Loucy (cell line): ENCODE measurements at regions not wholly inside any gene's neighbourhood (a gene's known extent, or its start where the extent isn't known, plus 50 kb on each side); places are given as distances from the start of the nearest gene placed in this dataset.

Experiments
- H2AFZ ChIP-seq: fragments of 200-600 bp; sonication (generic); 2 replicates; pipeline ENCODE4 v1.6.0; 2016; ENCODE audit warnings: antibody characterized with exemption, mild to moderate bottlenecking, low read length, moderate library complexity
- H3F3A ChIP-seq: fragments of 200-600 bp; 2 replicates; pipeline ENCODE4 v1.6.0; 2016; ENCODE audit warnings: antibody characterized with exemption, low read depth, mild to moderate bottlenecking
- H3K27me3 ChIP-seq: fragments of 200-600 bp; sonication (generic); 2 replicates; pipeline ENCODE4 v1.6.1; 2014; ENCODE audit warnings: low read length, mild to moderate bottlenecking; ENCODE audit not compliant: insufficient read depth, poor library complexity, severe bottlenecking
- H3K36me3 ChIP-seq: fragments of 200-600 bp; sonication (generic); 2 replicates; pipeline ENCODE4 v1.6.1; 2016; ENCODE audit warnings: low read length; ENCODE audit not compliant: insufficient read depth
- H3K4me1 ChIP-seq: fragments of 200-600 bp; sonication (generic); 2 replicates; pipeline ENCODE4 v1.5.1; 2014; ENCODE audit warnings: low read length, mild to moderate bottlenecking; ENCODE audit not compliant: insufficient read depth, poor library complexity, severe bottlenecking
- H3K4me2 ChIP-seq: fragments of 200-600 bp; sonication (generic); 2 replicates; pipeline ENCODE4 v1.6.0; 2014; ENCODE audit warnings: antibody characterized with exemption, low read length, low read depth, mild to moderate bottlenecking; ENCODE audit not compliant: poor library complexity, severe bottlenecking
- H3K4me3 ChIP-seq: fragments of 200-600 bp; sonication (generic); 2 replicates; pipeline ENCODE4 v1.5.1; 2014; ENCODE audit warnings: low read length, mild to moderate bottlenecking, mixed read lengths; ENCODE audit not compliant: poor library complexity, severe bottlenecking
- H3K79me2 ChIP-seq: fragments of 200-600 bp; sonication (generic); 2 replicates; pipeline ENCODE4 v1.6.1; 2014; ENCODE audit warnings: low read length; ENCODE audit not compliant: insufficient read depth
- H3K9ac ChIP-seq: fragments of 200-600 bp; sonication (generic); 2 replicates; pipeline ENCODE4 v1.6.0; 2014; ENCODE audit warnings: mild to moderate bottlenecking, low read depth, low read length, moderate library complexity; ENCODE audit not compliant: poor library complexity, severe bottlenecking
- H3K9me2 ChIP-seq: fragments of 200-600 bp; sonication (generic); replicated peaks from 2 replicates; pipeline ENCODE4 v1.6.1; 2016; ENCODE audit warnings: low read depth, low read length, mixed read lengths
- H3K9me3 ChIP-seq: fragments of 200-600 bp; sonication (generic); 2 replicates; pipeline ENCODE4 v1.6.1; 2014; ENCODE audit warnings: mild to moderate bottlenecking, antibody characterized with exemption, low read length, low read depth; ENCODE audit not compliant: insufficient read depth
- H4K20me1 ChIP-seq: fragments of 200-600 bp; sonication (generic); 2 replicates; pipeline ENCODE4 v1.6.0; 2014; ENCODE audit warnings: antibody characterized with exemption, low read length, mild to moderate bottlenecking; ENCODE audit not compliant: insufficient read depth, poor library complexity, severe bottlenecking
- CTCF ChIP-seq: fragments of 200-600 bp; sonication (generic); conservative IDR thresholded peaks from 2 replicates; pipeline ENCODE4 v1.5.1; 2014; ENCODE audit warnings: mild to moderate bottlenecking, antibody characterized with exemption, low read length
- EZH2phosphoT487 ChIP-seq: fragments of 200-600 bp; IDR thresholded peaks from 2 replicates; pipeline ENCODE4 v1.6.1; 2018; ENCODE audit warnings: antibody characterized with exemption, mild to moderate bottlenecking, moderate library complexity, borderline replicate concordance

GRCh38 chr16:63323722-63324705, 1287.8 kb upstream of the CDH8 start:
- Histone ChIP-seq H3F3A (no peaks in the 10 kb centered on the region), H3K27me3 (no peaks in the 10 kb centered on the region), H3K79me2 (no peaks in the 10 kb centered on the region), H3K4me2 (no peak overlapping the region), H4K20me1 (no peaks in the 10 kb centered on the region), H2AFZ (no peak overlapping the region), H3K9me3 (no peaks in the 10 kb centered on the region), H3K9ac (no peak overlapping the region), H3K4me1 (no peaks in the 10 kb centered on the region), H3K4me3 (no peak overlapping the region), H3K36me3 (no peaks in the 10 kb centered on the region), H3K9me2 (no peaks in the 10 kb centered on the region)
- no peak for TF ChIP-seq CTCF
- TF ChIP-seq EZH2phosphoT487 = no peak

GRCh38 chr16:63323055-63323454, 1286.8 kb upstream of the CDH8 start:
- no peaks in the 10 kb centered on the region for H3K36me3 ChIP-seq
- H3K27me3 ChIP-seq = no peaks in the 10 kb centered on the region
- H3K4me1 ChIP-seq = no peaks in the 10 kb centered on the region
- H2AFZ ChIP-seq = no peak overlapping the region
- H3K9ac ChIP-seq = no peak overlapping the region
- H3K4me3 ChIP-seq = no peak overlapping the region
- H3F3A ChIP-seq = no peaks in the 10 kb centered on the region
- H3K9me2 ChIP-seq = no peaks in the 10 kb centered on the region
- H3K79me2 ChIP-seq = no peaks in the 10 kb centered on the region
- H3K4me2 ChIP-seq = no peak overlapping the region
- no peak for TF ChIP-seq EZH2phosphoT487
- TF ChIP-seq CTCF = no peak
- no peaks in the 10 kb centered on the region for H3K9me3 ChIP-seq
- H4K20me1 ChIP-seq = no peaks in the 10 kb centered on the region

GRCh38 chr16:63315229-63315628, 1279.0 kb upstream of the CDH8 start:
- no peaks in the 10 kb centered on the region for H3K9me3 ChIP-seq
- H2AFZ ChIP-seq = no peak overlapping the region
- H3K27me3 ChIP-seq = no peaks in the 10 kb centered on the region
- no peak overlapping the region for H3K4me2 ChIP-seq
- H3K4me1 ChIP-seq = no peaks in the 10 kb centered on the region
- TF ChIP-seq CTCF = no peak
- no peak for TF ChIP-seq EZH2phosphoT487
- H3K36me3 ChIP-seq = no peaks in the 10 kb centered on the region
- H3K4me3 ChIP-seq = no peak overlapping the region
- H3K9me2 ChIP-seq = no peaks in the 10 kb centered on the region
- H3F3A ChIP-seq = no peaks in the 10 kb centered on the region
- H3K79me2 ChIP-seq = no peaks in the 10 kb centered on the region
- H4K20me1 ChIP-seq = no peaks in the 10 kb centered on the region
- no peak overlapping the region for H3K9ac ChIP-seq
